Retina (tissue), 1 donor: ENCODE measurements at regions not wholly inside any gene's neighbourhood (a gene's known extent, or its start where the extent isn't known, plus 50 kb on each side); places are given as distances from the start of the nearest gene placed in this dataset.

Experiments
- DNase-seq: peaks from one replicate; pipeline ENCODE4 v3.0.0-alpha.2; 2016

GRCh38 chr1:38126970-38127369, 80.4 kb upstream of the POU3F1 start:
- DNase-seq: no peak

GRCh38 chr1:38125837-38126520, 79.4 kb upstream of the POU3F1 start:
- DNase-seq: no peak

DNA sequence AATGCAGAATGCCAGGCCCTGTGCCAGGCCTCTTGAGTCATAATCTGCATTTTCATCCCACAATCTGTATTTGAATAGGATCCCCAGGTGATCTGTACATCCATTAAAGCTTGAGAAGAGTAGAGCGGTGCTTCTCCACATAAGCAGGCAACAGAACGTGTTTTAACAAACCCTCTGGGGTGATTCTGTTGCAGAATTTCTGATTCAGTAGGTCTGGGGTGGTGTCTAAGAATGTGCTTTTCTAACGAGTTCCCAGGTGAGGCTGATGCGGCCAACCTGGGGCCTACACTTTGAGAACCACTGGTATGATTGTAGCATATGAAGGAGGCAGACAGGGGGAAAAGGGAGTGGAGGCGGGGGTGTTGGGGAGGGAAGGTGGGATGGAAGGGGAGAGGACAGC, 78.4 kb upstream of the POU3F1 start:
- DNase-seq: no peak

DNA sequence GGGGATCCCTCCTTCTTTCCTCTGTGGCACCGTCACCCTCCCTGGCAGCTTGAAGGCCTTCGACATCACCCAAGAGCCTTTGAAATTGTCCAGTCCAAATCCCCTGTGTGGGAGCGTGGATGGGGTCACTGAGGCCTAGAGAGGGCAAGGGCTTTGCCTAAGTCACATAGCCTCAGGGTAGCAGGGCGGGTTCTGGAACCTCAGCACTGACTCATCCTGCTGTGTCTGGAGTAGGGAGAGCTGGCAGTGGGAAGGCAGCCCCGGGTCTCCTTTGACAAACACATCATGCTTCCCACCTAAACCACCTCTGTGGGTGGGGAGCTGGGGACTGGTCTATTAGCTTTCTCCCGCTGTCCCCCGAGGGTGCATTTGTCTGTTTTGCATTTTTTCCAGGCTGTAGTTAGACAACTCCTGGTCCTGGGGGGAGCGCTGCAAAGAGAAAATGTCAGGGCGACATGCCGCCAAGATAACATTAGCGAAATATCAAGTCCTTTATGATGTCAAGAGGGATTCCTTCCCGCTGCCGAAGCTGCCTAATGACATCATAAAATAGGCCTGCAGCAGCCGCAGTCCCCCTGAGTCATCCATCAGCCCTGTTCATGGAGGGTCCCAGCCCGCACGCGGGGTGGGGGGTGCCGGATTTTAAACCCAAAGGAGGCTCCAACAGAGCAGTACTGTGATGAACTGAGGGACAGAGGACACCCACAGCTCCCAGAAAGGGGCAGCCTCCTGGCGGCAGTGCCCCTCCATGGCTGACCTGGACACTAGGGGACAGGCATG, 77.0 kb upstream of the POU3F1 start:
- no peak for DNase-seq

GRCh38 chr1:38121231-38121680, 74.7 kb upstream of the POU3F1 start:
- no peak for DNase-seq

GRCh38 chr1:38120552-38121230, 74.1 kb upstream of the POU3F1 start:
- DNase-seq: no peak

DNA sequence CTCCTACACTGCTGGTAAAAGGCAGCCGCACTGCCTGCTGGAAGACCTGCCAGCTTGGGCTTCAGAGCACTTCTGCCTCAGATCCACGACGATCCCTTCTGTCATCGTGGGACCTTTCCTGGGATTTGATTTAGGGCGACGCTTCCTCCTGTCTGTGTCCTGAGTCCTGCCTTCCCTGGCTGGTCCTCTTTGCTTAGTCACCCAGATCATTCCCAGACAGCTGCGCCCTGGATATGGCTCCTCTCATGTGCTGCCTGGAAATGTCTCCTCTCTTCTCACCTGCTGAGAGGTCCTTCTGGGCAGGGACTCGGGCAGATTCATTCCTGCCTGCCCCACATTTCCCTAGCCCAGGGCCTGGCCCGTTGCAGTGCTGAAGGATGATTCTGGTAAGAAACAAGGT, 72.4 kb upstream of the POU3F1 start:
- DNase-seq: peak; percentile 48

DNA sequence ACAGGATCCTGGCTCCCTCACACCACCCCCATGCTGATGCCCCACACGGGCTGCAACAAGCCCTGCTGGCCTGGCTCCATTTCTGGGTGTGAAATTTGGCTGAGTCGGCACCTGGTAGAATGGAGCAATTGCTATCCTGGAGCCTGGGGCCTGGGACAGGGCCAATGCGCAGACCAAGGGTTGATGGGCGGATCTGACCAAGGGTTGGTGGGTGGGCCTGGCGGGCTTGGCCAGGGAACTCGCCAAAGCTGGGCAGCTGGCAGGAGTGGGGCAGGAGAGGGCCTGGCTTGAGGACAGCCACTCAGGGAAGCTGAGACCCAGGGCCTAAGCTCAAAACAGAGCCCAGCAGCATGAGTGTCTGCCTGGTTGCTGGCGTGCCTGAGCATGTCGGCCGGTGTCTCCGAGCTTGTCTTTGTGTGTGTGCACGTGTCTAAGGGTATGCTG, 70.9 kb upstream of the POU3F1 start:
- no peak for DNase-seq

DNA sequence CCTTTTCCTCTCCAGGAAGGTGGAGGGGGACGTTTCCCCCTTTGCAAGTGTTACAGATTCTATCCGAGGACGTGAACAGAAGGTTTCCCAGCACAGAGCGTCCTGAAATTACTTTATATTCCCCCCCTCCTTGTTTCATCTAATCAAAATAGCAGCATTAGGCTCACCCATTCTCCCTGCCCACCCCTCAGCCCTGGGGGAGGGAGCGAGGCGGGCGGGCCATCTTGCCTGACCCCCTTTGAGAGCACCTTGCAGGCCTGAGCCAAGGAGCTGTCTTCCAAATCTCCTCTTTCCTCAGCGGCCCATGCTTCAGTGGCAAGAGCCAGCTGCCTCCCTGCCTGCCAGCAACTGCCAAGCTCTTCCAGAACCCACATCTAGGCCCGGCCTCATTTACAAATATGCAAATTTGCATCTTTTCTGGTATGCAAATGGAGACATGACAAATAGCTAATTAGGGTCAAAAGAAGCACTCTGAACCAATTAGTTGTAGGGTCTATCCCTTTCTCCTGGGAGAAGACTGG, 69.1 kb upstream of the POU3F1 start:
- DNase-seq: no peak

- no peak for DNase-seq
These were observed 68.6 kb upstream of the POU3F1 start for GRCh38 chr1:38115226-38115625.

DNA sequence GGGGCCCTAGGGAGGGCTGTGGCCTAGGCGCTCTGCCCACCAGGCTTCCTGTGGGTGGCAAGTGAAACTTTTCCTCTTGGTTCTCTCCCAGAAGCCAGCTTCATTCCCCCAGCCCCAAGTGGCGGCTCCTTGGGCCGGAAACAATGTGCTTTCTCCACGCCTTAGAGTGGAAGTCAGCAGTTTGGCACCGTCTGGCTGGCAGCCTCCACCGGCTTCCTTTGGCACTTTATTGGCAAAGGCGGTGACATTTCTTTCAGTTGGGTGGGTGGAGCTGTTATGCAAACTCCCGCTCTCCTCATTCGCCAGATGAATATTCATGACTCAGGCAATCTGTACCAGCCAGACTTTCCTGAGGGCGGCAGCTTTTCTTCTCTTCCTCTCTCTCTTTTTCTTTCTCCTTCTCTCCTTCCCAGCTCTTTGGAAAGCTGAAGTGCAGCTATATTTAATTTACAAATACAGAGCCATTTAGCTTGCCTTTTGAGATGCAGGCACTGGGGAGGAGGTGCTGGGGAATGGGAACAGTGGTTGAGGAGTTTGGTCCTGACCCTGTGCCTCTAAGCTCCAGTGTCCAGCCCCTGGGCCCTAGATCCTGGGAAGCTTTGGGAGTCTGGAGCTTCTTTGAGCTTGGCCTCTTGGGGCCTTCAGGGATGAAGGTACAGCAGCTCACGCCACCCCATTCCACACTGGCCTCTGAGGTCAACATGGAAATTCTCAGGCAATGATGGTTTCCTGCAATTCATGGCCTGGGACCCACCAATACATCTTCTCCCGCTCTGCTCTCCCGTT, 67.8 kb upstream of the POU3F1 start:
- no peak for DNase-seq

DNA sequence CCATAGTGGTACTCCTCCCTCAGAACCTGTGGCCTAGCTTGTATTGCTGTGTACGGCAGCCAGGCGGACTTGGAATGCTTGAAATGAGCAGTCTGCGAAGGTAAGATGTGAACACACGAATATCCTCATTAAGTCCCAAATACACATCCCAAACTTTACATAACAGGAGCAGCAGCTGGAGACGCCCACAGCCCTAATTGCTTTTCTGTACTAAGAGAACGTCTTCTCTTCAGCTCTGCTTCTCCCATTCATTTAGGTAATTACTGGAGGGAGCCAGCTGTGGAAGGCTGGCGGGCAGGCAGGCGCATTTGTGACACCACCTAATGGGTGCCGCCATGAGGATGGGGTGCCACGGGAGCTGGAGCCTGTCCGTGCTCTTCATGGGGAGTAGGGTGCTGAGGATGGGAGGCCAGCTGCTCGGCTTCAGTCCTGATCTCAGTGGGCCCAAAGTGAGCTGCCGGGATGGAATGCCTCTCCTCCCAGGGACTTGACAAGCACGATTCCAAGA, 66.6 kb upstream of the POU3F1 start:
- no peak for DNase-seq

DNA sequence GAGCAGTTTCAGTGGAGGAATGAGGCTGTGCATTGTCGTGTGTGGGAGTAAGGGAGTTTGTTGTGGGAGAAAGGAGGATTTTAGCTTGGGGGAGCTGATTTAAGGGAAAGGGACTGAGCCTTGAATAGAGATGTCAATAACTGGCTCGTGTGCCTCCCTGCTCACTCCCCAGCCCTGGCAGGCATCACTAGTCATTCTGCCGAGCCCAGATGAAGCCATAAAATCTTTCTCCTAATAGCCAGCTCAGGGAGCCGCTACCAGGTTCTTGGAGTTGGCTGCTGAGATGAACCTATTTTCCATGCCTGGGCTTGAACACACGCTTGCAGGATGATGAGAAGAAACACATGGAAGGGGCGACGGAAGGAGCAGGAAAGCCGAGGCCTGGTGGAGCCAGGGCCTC, 65.0 kb upstream of the POU3F1 start:
- DNase-seq: no peak

GRCh38 chr1:38105267-38105666, 58.7 kb upstream of the POU3F1 start:
- DNase-seq: no peak

DNA sequence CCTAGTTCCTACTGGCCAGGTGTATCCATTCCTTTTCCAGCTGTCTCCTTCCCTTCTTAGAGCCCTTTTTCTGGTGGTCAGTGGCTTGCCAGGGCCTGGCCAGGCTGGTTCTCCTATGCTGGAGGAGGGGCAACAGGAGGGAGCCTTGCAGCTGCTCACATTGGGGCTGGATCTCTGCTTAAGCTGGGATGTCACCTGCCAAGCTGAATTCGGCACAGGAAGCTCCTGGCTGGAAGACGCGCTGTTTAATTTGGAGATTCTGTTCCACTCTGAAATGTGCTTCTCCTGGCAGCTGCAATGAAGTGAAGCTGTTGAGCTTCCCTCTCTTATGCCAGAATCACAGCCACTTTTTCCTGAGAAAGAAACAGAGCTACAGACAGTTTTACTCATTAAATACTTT, 56.0 kb upstream of the POU3F1 start:
- DNase-seq: no peak

DNA sequence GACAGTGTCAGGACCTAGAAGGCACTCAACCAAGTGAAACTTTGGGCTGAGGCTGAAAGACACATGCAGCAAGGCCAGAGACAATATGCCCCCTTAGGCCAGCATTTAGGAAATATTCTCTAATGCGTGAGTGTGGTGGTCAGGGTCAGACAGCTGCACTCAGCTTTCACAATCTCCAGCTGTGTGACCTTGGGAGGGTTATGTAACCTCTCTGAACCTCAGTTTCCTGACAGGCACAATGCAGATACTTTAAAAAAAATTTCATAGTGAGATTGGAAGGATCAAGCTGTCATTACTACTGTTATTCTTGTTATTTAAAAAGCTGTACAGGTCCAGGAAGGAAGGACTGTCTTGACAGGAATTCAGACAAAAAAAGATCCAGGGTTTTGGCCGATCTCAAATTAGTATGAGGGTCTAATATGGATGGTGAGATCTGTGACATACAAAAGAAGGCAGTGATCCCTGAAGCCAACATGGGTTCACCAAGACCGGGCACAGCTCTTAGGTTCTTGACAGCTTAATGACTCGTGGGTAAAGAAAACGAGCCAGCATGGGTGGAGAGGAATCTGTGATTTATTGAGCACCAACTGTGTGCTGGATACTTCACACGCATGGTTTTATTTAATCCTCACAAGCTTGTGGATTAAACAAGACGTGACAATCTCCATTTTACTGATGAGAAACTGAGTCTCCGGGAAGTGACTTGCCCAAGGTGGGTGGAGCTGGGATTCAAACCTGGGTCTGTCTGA, 54.6 kb upstream of the POU3F1 start:
- no peak for DNase-seq

GRCh38 chr1:38098101-38098847, 51.7 kb upstream of the POU3F1 start:
- DNase-seq: no peak

DNA sequence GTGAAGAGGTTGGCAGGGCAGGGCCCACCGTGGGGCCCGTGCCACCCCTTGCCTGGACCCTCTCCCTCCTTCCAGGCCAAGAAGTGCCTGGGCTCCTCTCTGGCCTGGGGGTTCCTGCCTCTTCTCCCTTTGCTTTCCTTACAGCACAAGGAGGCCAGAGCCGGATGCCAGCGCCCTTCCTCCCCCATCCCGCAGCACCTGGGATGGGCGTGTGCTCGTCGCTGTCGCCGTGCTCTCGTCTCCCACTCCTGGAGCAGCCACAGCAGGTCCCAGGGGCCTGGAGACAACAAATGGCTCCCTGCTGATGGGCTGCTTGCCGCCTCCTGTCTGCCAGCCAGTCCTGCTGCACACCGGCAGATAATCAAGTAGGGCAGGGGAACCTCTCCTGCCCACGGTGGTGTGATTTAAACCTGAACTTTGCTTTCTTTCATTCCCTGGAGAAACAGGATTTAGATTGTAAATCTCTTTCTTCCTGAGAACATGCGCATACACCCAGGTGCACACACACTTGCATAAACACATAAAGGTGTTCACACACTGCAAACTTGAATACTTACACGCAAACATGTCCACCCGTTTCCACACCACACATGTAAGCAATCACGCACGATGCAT, 50.8 kb upstream of the POU3F1 start:
- DNase-seq: no peak
